Thyroid gland (tissue), 4 donors: ENCODE measurements at regions not wholly inside any gene's neighbourhood (a gene's known extent, or its start where the extent isn't known, plus 50 kb on each side); places are given as distances from the start of the nearest gene placed in this dataset.

Source experiments
- DNase-seq, 2 donors: peaks; one replicate each; pipeline ENCODE4 v3.0.0-alpha.2; 2019
- H3K27ac ChIP-seq, 3 donors: fragments of 200-600 bp; sonication (generic); 1 replicate in 2 of 3; 2 replicates in 1 of 3; pipeline ENCODE4 v1.5.1; 2016 to 2019; ENCODE audit warnings: mild to moderate bottlenecking in 1 of 3, moderate library complexity in 1 of 3
- H3K27me3 ChIP-seq: fragments of 200-600 bp; sonication (generic); one replicate; pipeline ENCODE4 v1.5.1; 2019
- H3K36me3 ChIP-seq, 2 donors: fragments of 200-600 bp; sonication (generic); one replicate each; pipeline ENCODE4 v1.5.1; 2016 to 2019
- H3K4me1 ChIP-seq, 2 donors: fragments of 200-600 bp; sonication (generic); one replicate each; pipeline ENCODE4 v1.5.1; 2017 to 2019
- H3K4me3 ChIP-seq, 3 donors: fragments of 200-600 bp; sonication (generic); replicated peaks in 1 of 3; 1 replicate in 2 of 3; 2 replicates in 1 of 3; pipeline ENCODE4 v1.5.1; 2016; ENCODE audit warnings: mild to moderate bottlenecking in 1 of 3
- H3K9me3 ChIP-seq: fragments of 200-600 bp; sonication (generic); one replicate; pipeline ENCODE4 v1.5.1; 2017
- POLR2A ChIP-seq, 2 donors: fragments of 450-650 bp; IDR thresholded peaks; one replicate each; pipeline ENCODE4 v1.6.1; 2017; ENCODE audit warnings: antibody characterized with exemption in 2 of 2, mild to moderate bottlenecking in 2 of 2, moderate library complexity in 1 of 2
- WGBS, 2 donors: methylation state at CpG; one replicate each; pipeline ENCODE4 v1.1.5; 2017; 5-methylcytosine and 5-hydroxymethylcytosine counted together
- intact Hi-C: fragments of 100-400 bp; cut with DNase I; formaldehyde crosslinking; loops from one replicate; pipeline ENCODE4 v1.15.1; 2023
- TF ChIP-seq, protein P1 (sequence below), 6 experiments: fragments of 200-600 bp in 3 of 6; fragments of 450-650 bp in 3 of 6; sonication (generic) in 3 of 6; IDR thresholded peaks; one replicate each; pipeline ENCODE4 v1.5.1; 2016 to 2019; ENCODE audit warnings: antibody characterized with exemption in 6 of 6, mild to moderate bottlenecking in 2 of 6, inconsistent platforms in 1 of 6, moderate library complexity in 1 of 6

DNA sequence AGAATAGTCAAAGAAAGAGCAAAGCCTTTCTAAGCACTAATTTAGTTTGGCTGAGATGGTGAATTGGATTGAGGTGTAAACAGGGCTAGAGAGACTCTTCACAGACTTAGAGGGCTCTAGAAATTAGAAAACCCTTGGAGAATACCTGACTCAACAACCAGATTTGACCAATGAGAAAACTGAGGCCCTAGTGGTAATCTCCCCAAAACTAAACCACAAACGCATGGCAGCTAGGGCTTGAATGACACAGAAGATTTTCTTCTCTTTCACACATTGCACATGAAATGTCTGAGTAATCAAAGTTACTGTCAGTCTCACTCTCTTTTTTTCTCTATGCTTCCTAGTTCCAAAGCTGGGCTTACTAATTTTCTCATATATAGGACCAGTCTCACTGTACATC lies 314.5 kb upstream of the KCNJ16 start:
- H3K27me3 ChIP-seq = no peaks in the 10 kb centered on the region
- no peak for TF ChIP-seq POLR2A (IDR thresholded peaks at IDR 0.05)
- TF ChIP-seq, protein P1, sequence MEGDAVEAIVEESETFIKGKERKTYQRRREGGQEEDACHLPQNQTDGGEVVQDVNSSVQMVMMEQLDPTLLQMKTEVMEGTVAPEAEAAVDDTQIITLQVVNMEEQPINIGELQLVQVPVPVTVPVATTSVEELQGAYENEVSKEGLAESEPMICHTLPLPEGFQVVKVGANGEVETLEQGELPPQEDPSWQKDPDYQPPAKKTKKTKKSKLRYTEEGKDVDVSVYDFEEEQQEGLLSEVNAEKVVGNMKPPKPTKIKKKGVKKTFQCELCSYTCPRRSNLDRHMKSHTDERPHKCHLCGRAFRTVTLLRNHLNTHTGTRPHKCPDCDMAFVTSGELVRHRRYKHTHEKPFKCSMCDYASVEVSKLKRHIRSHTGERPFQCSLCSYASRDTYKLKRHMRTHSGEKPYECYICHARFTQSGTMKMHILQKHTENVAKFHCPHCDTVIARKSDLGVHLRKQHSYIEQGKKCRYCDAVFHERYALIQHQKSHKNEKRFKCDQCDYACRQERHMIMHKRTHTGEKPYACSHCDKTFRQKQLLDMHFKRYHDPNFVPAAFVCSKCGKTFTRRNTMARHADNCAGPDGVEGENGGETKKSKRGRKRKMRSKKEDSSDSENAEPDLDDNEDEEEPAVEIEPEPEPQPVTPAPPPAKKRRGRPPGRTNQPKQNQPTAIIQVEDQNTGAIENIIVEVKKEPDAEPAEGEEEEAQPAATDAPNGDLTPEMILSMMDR (IDR thresholded peaks at IDR 0.05) = no peak
- intact Hi-C loops = no loop called here
- no peak overlapping the region for H3K4me3 ChIP-seq
- no peaks in the 10 kb centered on the region for H3K9me3 ChIP-seq
- DNase-seq = no peak
- H3K27ac ChIP-seq = no peak overlapping the region
- peaks cover 22 to 37% of the 10 kb centered on the region in 2 donors for H3K4me1 ChIP-seq
- 89 to 100% methylated on average over 1 of the region's 1 CpG for WGBS, 2 donors
- H3K36me3 ChIP-seq = no peaks in the 10 kb centered on the region

DNA sequence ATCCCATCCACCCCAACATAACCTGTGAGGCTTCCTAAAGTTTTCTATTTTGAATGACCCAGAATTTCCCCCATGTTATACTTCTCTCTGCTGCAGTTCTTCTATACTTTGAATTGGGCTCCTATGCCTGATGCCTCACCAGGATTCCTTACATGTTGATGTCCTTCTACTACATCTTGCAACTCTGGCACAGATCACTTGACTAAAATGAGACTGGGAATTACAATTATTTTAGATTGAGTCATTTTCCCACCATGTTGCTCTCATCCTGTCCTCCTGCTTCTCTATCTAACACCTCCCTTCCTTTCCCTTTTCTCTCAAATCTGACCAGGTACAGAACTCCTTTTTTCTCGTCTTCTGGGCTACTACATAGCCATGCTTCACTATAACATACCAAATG lies 314.0 kb upstream of the KCNJ16 start:
- H3K27me3 ChIP-seq = no peaks in the 10 kb centered on the region
- no peaks in the 10 kb centered on the region for H3K36me3 ChIP-seq
- H3K27ac ChIP-seq = no peak overlapping the region
- peaks cover 22 to 37% of the 10 kb centered on the region in 2 donors for H3K4me1 ChIP-seq
- no peak for DNase-seq
- no peak overlapping the region for H3K4me3 ChIP-seq
- TF ChIP-seq, protein P1 (IDR thresholded peaks at IDR 0.05) = no peak
- TF ChIP-seq POLR2A (IDR thresholded peaks at IDR 0.05) = no peak
- 42 to 47% methylated on average over 1 of the region's 1 CpG for WGBS, 2 donors
- H3K9me3 ChIP-seq = no peaks in the 10 kb centered on the region
- intact Hi-C loops = no loop called here

- H3K27ac ChIP-seq = peak overlapping the region in 2 of 3 donors; percentile 33 to 44
- TF ChIP-seq, protein P1 (IDR thresholded peaks at IDR 0.05) = no peak
- TF ChIP-seq POLR2A (IDR thresholded peaks at IDR 0.05) = no peak
- no peaks in the 10 kb centered on the region for H3K36me3 ChIP-seq
- WGBS, 2 donors = 67 to 69% methylated on average over 4 of the region's 4 CpGs
- no peaks in the 10 kb centered on the region for H3K27me3 ChIP-seq
- no peak for DNase-seq
- no peaks in the 10 kb centered on the region for H3K9me3 ChIP-seq
- intact Hi-C loops = no loop called here
- H3K4me3 ChIP-seq = no peak overlapping the region
- peaks cover 22 to 37% of the 10 kb centered on the region in 2 donors for H3K4me1 ChIP-seq
Measured at GRCh38 chr17:69761767-69762321, 313.2 kb upstream of the KCNJ16 start.

DNA sequence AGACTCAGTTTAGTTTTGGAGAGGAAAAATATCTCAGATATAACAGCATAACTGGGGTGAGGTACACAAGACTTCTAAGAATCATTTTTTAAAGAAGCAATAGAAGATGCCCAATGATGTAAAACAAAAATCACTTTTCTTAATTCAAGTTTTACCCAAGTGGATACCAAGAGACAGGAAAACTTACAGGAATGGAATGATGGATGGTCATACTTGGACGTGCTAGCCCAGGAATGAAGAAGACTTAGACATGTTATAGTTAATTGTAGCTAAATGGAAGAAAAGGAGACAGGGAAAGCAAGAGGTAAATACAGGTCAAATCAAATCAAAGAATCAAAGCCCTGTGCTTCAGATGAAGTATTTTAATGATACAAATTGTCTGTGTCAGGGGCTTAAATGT lies 312.7 kb upstream of the KCNJ16 start:
- intact Hi-C loops = no loop called here
- Histone ChIP-seq H3K27me3 (no peaks in the 10 kb centered on the region), H3K9me3 (no peaks in the 10 kb centered on the region), H3K4me1 (peaks cover 22 to 37% of the 10 kb centered on the region in 2 donors), H3K36me3 (no peaks in the 10 kb centered on the region), H3K4me3 (no peak overlapping the region), H3K27ac (peak overlapping the region in 2 of 3 donors; percentile 33 to 44)
- 57 to 61% methylated on average over 1 of the region's 1 CpG for WGBS, 2 donors
- TF ChIP-seq, protein P1 (IDR thresholded peaks at IDR 0.05) = no peak
- TF ChIP-seq POLR2A (IDR thresholded peaks at IDR 0.05) = no peak
- DNase-seq = no peak

DNA sequence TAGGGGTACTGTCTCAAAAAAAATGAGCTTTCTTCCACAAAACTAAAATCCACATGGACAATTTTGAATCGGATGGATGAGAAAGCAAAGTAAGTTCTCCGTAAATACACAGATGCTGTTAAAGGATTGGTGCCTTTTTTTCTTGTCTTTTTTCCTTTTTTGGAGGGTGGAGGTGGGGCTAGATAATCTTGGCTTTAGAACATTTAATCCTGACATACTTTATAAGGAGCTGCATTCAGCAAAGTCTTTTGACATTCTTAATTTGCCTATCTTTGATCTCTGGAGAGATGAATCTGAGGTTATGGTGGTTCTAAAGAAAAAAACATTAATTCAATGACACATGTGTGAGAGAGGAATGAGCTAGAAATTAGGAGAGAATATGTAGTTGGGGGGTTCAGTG lies 312.3 kb upstream of the KCNJ16 start:
- Histone ChIP-seq H3K27me3 (no peaks in the 10 kb centered on the region), H3K9me3 (no peaks in the 10 kb centered on the region), H3K27ac (peak overlapping the region in 2 of 3 donors; percentile 33 to 44), H3K4me3 (no peak overlapping the region), H3K4me1 (peaks cover 22 to 37% of the 10 kb centered on the region in 2 donors), H3K36me3 (no peaks in the 10 kb centered on the region)
- intact Hi-C loops = no loop called here
- WGBS, 2 donors = 94 to 100% methylated on average over 2 of the region's 2 CpGs
- DNase-seq = no peak
- TF ChIP-seq POLR2A (IDR thresholded peaks at IDR 0.05) = no peak
- TF ChIP-seq, protein P1 (IDR thresholded peaks at IDR 0.05) = no peak
